ENCODE measurements at regions not wholly inside any gene's neighbourhood (a gene's known extent, or its start where the extent isn't known, plus 50 kb on each side); places are given as distances from the start of the nearest gene placed in this dataset.

DNA sequence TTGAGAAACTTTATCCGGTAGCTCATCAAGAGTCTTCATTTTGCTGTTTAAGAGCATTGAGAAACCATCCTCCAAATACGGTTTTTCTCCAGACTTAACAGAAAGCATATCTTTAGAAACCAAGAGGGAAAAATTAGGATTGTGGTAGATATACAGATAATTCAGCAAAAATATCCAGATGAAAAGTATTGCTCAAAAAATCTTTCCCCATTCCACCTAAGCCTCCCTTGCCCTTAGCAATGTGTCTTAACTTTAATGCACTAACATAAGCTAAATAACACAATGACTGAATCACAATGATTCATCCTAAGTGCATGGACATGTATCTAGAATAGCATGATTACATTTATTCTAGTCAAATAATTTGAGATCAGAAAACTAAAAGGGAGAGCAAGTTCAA, 130.3 kb upstream of the TARS1 start:
- peaks cover 3% of the 10 kb centered on the region for H3K9me3 Mint-ChIP-seq
- no peak overlapping the region for H3K27ac Mint-ChIP-seq
- DNase-seq = no peak
- ChIA-PET CTCF (no interaction called here), POLR2A (no interaction called here)
- H3K4me3 Mint-ChIP-seq = no peak overlapping the region
- TF ChIP-seq, protein P1, sequence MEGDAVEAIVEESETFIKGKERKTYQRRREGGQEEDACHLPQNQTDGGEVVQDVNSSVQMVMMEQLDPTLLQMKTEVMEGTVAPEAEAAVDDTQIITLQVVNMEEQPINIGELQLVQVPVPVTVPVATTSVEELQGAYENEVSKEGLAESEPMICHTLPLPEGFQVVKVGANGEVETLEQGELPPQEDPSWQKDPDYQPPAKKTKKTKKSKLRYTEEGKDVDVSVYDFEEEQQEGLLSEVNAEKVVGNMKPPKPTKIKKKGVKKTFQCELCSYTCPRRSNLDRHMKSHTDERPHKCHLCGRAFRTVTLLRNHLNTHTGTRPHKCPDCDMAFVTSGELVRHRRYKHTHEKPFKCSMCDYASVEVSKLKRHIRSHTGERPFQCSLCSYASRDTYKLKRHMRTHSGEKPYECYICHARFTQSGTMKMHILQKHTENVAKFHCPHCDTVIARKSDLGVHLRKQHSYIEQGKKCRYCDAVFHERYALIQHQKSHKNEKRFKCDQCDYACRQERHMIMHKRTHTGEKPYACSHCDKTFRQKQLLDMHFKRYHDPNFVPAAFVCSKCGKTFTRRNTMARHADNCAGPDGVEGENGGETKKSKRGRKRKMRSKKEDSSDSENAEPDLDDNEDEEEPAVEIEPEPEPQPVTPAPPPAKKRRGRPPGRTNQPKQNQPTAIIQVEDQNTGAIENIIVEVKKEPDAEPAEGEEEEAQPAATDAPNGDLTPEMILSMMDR (IDR thresholded peaks at IDR 0.05) = no peak
- no peak for ATAC-seq
- intact Hi-C loops (cut with micrococcal nuclease) = no loop called here
- H3K36me3 Mint-ChIP-seq (ENCODE audit: low read depth) = no peaks in the 10 kb centered on the region
- peaks cover 10% of the 10 kb centered on the region for H3K27me3 Mint-ChIP-seq
- no peaks in the 10 kb centered on the region for H3K4me1 Mint-ChIP-seq (ENCODE audit: low read depth)

DNA sequence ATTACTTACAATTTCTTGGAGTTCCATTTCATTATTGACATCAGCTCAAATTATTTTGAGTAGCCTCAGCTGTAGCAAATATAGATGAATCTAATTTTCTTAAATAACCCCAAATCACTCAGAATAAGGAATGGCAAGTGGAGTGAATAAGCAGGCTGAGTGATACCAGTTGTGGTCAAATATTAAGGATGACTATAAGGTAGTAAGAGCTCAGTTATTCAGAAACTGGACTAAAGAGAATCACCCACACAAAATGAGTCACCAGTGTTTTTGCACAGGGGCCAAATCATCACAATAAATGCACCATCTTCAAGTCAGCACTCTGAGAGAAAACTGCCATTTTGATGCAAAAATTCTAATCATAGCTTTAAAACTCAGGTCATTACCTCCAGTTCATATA, 128.9 kb upstream of the TARS1 start:
- Mint-ChIP-seq H3K4me1 (ENCODE audit: low read depth) (no peaks in the 10 kb centered on the region), H3K4me3 (no peak overlapping the region), H3K36me3 (ENCODE audit: low read depth) (no peaks in the 10 kb centered on the region), H3K27me3 (peaks cover 5% of the 10 kb centered on the region), H3K9me3 (peaks cover 3% of the 10 kb centered on the region), H3K27ac (no peak overlapping the region)
- ChIA-PET POLR2A (no interaction called here), CTCF (no interaction called here)
- DNase-seq (no peak), ATAC-seq (no peak)
- intact Hi-C loops (cut with micrococcal nuclease) = no loop called here
- TF ChIP-seq, protein P1 (IDR thresholded peaks at IDR 0.05) = no peak

DNA sequence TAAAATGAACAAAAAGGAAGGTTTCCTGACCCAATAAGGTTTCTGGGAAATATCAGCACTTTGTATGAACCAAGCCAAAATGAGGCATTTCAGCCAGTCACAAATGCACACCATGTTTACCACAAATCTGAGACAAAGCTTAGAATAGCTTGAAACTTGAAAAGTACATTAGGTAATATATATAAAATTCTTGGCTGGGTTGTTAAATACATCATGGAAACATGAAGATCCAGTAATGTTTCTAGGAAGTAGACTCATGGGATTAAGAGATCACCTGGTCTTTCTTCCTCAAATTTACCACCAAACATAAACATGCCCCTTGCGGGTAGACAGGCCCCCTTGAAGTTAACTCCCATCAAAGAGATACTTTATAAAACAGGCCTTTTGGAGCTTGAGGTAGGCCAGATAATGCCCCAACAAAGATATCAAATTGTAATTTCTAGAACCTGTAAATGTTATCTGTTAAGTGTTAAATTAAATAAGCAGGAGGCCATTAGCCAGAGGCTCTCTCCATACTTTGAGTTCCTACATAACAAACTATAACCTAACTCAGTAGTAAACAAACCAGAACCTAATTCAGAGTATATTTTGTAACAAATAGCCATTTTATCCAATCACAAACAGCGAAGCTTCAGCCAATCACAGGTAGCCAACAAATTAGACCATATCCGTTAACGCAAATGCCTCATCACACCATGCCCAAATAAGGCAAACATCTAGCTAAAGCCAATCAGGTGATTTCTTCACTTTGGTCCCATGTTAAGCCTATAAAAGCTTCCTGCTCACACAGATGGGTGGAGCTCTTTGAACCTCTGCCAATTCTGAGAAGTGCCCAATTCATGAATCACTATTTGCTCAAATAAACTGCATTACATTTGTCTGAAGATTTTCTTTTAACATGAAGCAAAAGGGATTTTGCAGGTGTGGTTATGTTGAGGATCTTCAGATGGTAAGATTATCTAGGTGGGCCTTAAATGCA, 127.9 kb upstream of the TARS1 start:
- Mint-ChIP-seq H3K27me3 (peaks cover 4% of the 10 kb centered on the region), H3K4me3 (no peak overlapping the region), H3K27ac (no peak overlapping the region), H3K4me1 (ENCODE audit: low read depth) (no peaks in the 10 kb centered on the region), H3K36me3 (ENCODE audit: low read depth) (no peaks in the 10 kb centered on the region), H3K9me3 (peaks cover 3% of the 10 kb centered on the region)
- intact Hi-C loops (cut with micrococcal nuclease) = no loop called here
- TF ChIP-seq, protein P1 (IDR thresholded peaks at IDR 0.05) = no peak
- ChIA-PET CTCF (no interaction called here), POLR2A (no interaction called here)
- ATAC-seq (no peak), DNase-seq (no peak)

DNA sequence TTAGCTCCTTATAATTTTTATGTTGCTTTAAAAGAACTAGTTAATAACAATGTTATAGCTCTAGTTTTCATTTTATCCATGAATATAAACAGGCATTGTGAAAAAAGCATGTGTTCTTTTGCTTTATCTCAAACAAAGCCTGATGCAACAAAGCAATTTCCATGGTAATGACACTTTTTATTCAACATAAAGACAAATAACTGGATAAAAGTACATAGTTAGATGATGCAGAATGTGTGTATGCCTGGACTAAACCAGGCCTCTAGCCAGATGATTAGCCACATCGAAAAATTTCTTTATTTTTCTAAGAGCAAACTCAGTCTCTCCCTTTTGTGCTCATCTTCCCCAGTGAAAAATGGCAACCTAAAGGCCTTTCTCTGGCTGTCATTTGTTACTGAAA, 125.6 kb upstream of the TARS1 start:
- POLR2A ChIA-PET = no interaction called here
- peaks cover 1% of the 10 kb centered on the region for H3K27me3 Mint-ChIP-seq

DNA sequence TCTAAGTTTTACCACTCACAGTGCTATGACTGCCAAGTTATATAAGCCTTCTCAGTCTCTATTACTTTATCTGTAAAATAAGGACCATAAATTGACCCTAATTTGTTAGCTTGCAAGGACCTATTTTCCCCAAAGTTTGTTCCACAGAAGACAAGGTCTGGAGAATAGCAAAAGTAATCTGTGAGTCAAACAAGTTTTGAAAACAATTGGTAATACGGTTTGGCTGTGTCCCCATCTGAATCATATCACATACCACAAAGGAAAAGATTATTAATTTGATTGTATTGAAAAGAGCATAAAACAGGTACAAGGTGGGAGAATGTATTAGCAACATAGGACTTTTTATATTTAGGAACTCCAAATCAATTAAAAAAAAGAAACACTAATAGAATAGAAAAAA, 124.0 kb upstream of the TARS1 start:
- Mint-ChIP-seq H3K4me1 (ENCODE audit: low read depth) (no peaks in the 10 kb centered on the region), H3K27ac (no peak overlapping the region), H3K4me3 (no peak overlapping the region), H3K9me3 (peaks cover 3% of the 10 kb centered on the region), H3K27me3 (peaks cover 1% of the 10 kb centered on the region), H3K36me3 (ENCODE audit: low read depth) (no peaks in the 10 kb centered on the region)
- intact Hi-C loops (cut with micrococcal nuclease) = no loop called here
- TF ChIP-seq, protein P1 (IDR thresholded peaks at IDR 0.05) = no peak
- POLR2A ChIA-PET = no interaction called here
- no peak for ATAC-seq
- CTCF ChIA-PET = no interaction called here
- DNase-seq = no peak

More for the DNA sequence above, 125.6 kb upstream of the TARS1 start:
- intact Hi-C loops (cut with micrococcal nuclease) = no loop called here
- no peak for ATAC-seq
- Mint-ChIP-seq H3K4me3 (no peak overlapping the region), H3K27ac (no peak overlapping the region), H3K4me1 (ENCODE audit: low read depth) (no peaks in the 10 kb centered on the region), H3K9me3 (peaks cover 3% of the 10 kb centered on the region), H3K36me3 (ENCODE audit: low read depth) (no peaks in the 10 kb centered on the region)
- DNase-seq = no peak
- CTCF ChIA-PET = no interaction called here
- TF ChIP-seq, protein P1 (IDR thresholded peaks at IDR 0.05) = no peak
